NOMO-1 treated with dmso at 0.1 percent for 144 hours (cell line): ENCODE measurements at regions not wholly inside any gene's neighbourhood (a gene's known extent, or its start where the extent isn't known, plus 50 kb on each side); places are given as distances from the start of the nearest gene placed in this dataset.
A peak's percentile ranks its signal among the peaks of the same experiment; 100 is the strongest.

Experiments used
- DNase-seq: peaks from one replicate; lab custom pipeline; 2025; ENCODE audit not compliant: unreplicated experiment; lab: John Stamatoyannopoulos, UW

GRCh38 chr15:69624155-69624520 lies 171.5 kb downstream of the RPLP1 start:
- no peak for DNase-seq

- no peak for DNase-seq
These were observed 172.2 kb downstream of the RPLP1 start for GRCh38 chr15:69624816-69625215.

- no peak for DNase-seq
These were observed 172.7 kb downstream of the RPLP1 start for GRCh38 chr15:69625328-69625727.

GRCh38 chr15:69626095-69627066 lies 173.8 kb downstream of the RPLP1 start:
- no peak for DNase-seq

- no peak for DNase-seq
These were observed 175.0 kb downstream of the RPLP1 start for GRCh38 chr15:69627548-69628158.

- DNase-seq, result no peak
These were observed 175.9 kb downstream of the RPLP1 start for GRCh38 chr15:69628256-69629093.

GRCh38 chr15:69629631-69630161 lies 177.1 kb downstream of the RPLP1 start:
- DNase-seq, result no peak

- no peak for DNase-seq
These were observed 178.4 kb downstream of the RPLP1 start for GRCh38 chr15:69631005-69631404.

- DNase-seq, result no peak
These were observed 179.4 kb downstream of the RPLP1 start for GRCh38 chr15:69631978-69632377.

- DNase-seq, result no peak
These were observed 182.2 kb downstream of the RPLP1 start for GRCh38 chr15:69634860-69635259.

- no peak for DNase-seq
These were observed 183.7 kb downstream of the RPLP1 start for GRCh38 chr15:69636169-69636915.

- no peak for DNase-seq
These were observed 185.2 kb downstream of the RPLP1 start for GRCh38 chr15:69637818-69638217.

- DNase-seq, result no peak
These were observed 190.9 kb downstream of the RPLP1 start for GRCh38 chr15:69643476-69643875.

GRCh38 chr15:69643971-69644370 lies 191.4 kb downstream of the RPLP1 start:
- no peak for DNase-seq

- DNase-seq, result no peak
These were observed 192.3 kb downstream of the RPLP1 start for GRCh38 chr15:69644876-69645275.

GRCh38 chr15:69647142-69647513 lies 194.5 kb downstream of the RPLP1 start:
- DNase-seq, result no peak

- no peak for DNase-seq
These were observed 195.6 kb downstream of the RPLP1 start for GRCh38 chr15:69648212-69648611.

- no peak for DNase-seq
These were observed 196.4 kb downstream of the RPLP1 start for GRCh38 chr15:69648775-69649735.

GRCh38 chr15:69652293-69652692 lies 199.7 kb downstream of the RPLP1 start:
- peak; percentile 9 for DNase-seq
